Ovary (tissue), 7 donors: ENCODE measurements at regions not wholly inside any gene's neighbourhood (a gene's known extent, or its start where the extent isn't known, plus 50 kb on each side); places are given as distances from the start of the nearest gene placed in this dataset.

Source experiments
- DNase-seq, 5 donors: peaks; one replicate each; pipeline ENCODE4 v3.0.0-alpha.2; 2019 to 2020
- H3K27ac ChIP-seq, 2 donors: fragments of 200-600 bp; one replicate each; pipeline versions ENCODE4 v1.5.1 to v1.8.0; 2019 to 2022
- H3K27me3 ChIP-seq: fragments of 200-600 bp; one replicate; pipeline ENCODE4 v1.8.0; 2022
- H3K36me3 ChIP-seq: fragments of 200-600 bp; sonication (generic); one replicate; pipeline ENCODE4 v1.5.1; 2019
- H3K4me1 ChIP-seq: one replicate; pipeline ENCODE4 v1.8.1; 2013; ENCODE audit warnings: mild to moderate bottlenecking, moderate library complexity; ENCODE audit not compliant: insufficient read depth
- H3K4me3 ChIP-seq: fragments of 200-600 bp; sonication (generic); one replicate; pipeline ENCODE4 v1.5.1; 2017
- H3K9me3 ChIP-seq, 2 donors: fragments of 200-600 bp in 1 of 2; sonication (generic) in 1 of 2; one replicate each; pipeline versions ENCODE4 v1.5.1 to v1.8.1; 2013 to 2019; ENCODE audit warnings: mild to moderate bottlenecking in 1 of 2, moderate library complexity in 1 of 2
- EP300 ChIP-seq: sonication (generic); formaldehyde crosslinking; IDR thresholded peaks from one replicate; pipeline ENCODE4 v1.6.1; 2017; ENCODE audit warnings: antibody characterized with exemption
- POLR2A ChIP-seq: fragments of 450-650 bp; IDR thresholded peaks from one replicate; pipeline ENCODE4 v1.6.1; 2017; ENCODE audit warnings: antibody characterized with exemption, mild to moderate bottlenecking, moderate library complexity
- WGBS, 3 donors: extraction: QIAGEN DNeasy Blood & Tissue Kit in 1 of 3; methylation state at CpG; one replicate each; pipeline versions ENCODE4 v1.1.5 to v1.1.7; 2013 to 2017; 5-methylcytosine and 5-hydroxymethylcytosine counted together
- intact Hi-C, 4 donors: fragments of 100-400 bp; cut with DNase I; formaldehyde crosslinking; loops; one replicate each; pipeline versions ENCODE4 v1.11.0 to v1.15.1; 2022 to 2023
- TF ChIP-seq, protein P1 (sequence below), 3 donors: fragments of 450-650 bp in 2 of 3; fragments of 200-600 bp in 1 of 3; IDR thresholded peaks; one replicate each; pipeline versions ENCODE4 v1.5.1 to v1.8.0; 2016 to 2022; ENCODE audit warnings: antibody characterized with exemption in 3 of 3, mild to moderate bottlenecking in 1 of 3
- donor health status: DM: no; HTN: no; CAD: no; lungs with moderate emphysema.
- donor health status: DM: no; HTN: no; CAD: no.
- donor health status: Bipolar disorder and iron deficiency.
- donor health status: DM: no; HTN: no; CAD: no.
- donor health status: DM: yes; HTN: yes; CAD: no.

DNA sequence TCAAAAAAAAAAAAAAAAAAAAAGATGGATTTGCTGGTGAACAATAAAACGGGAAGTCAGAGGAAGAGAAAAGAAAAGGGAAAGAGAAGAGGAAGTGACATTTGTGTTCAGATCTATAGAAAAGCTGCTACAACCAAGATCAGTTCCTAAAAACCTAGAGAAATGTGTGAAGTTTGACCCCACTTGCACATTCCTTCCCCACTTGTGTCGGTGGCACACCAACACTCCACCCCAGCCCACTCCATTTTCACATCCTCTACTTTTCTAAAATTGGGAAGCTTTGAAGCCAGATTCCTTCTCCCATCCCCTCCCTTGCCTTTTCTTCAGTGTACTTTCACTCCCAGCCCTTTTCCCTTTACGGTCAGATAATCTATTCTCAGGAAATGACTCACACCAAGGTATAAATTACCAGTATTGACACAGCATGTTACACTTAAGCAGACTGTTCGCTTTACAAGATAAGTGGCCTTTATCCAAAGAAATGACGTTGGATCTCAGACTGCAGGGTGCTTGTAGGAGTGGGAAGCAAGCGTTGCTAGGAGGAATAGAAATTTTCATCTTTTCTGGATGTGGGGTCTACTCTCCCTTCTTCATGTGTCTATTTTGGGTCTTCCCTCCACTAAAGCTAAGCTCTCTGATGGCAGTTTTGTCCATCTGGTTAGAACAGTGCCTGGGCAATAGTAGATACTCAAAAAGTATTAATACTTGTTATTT lies 92.5 kb upstream of the ADGRF1 start:
- Histone ChIP-seq H3K4me1 (peaks cover 8% of the 10 kb centered on the region), H3K4me3 (no peak overlapping the region), H3K27ac (no peak overlapping the region), H3K36me3 (no peaks in the 10 kb centered on the region), H3K9me3 (no peaks in the 10 kb centered on the region), H3K27me3 (no peaks in the 10 kb centered on the region)
- 18 to 21% (median 20%) methylated on average over 6 of the region's 6 CpGs for WGBS, 3 donors
- intact Hi-C loops: no loop called here
- no peak for DNase-seq
- TF ChIP-seq EP300 (no peak), POLR2A (no peak)
- TF ChIP-seq, protein P1, sequence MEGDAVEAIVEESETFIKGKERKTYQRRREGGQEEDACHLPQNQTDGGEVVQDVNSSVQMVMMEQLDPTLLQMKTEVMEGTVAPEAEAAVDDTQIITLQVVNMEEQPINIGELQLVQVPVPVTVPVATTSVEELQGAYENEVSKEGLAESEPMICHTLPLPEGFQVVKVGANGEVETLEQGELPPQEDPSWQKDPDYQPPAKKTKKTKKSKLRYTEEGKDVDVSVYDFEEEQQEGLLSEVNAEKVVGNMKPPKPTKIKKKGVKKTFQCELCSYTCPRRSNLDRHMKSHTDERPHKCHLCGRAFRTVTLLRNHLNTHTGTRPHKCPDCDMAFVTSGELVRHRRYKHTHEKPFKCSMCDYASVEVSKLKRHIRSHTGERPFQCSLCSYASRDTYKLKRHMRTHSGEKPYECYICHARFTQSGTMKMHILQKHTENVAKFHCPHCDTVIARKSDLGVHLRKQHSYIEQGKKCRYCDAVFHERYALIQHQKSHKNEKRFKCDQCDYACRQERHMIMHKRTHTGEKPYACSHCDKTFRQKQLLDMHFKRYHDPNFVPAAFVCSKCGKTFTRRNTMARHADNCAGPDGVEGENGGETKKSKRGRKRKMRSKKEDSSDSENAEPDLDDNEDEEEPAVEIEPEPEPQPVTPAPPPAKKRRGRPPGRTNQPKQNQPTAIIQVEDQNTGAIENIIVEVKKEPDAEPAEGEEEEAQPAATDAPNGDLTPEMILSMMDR (IDR thresholded peaks at IDR 0.05): no peak

DNA sequence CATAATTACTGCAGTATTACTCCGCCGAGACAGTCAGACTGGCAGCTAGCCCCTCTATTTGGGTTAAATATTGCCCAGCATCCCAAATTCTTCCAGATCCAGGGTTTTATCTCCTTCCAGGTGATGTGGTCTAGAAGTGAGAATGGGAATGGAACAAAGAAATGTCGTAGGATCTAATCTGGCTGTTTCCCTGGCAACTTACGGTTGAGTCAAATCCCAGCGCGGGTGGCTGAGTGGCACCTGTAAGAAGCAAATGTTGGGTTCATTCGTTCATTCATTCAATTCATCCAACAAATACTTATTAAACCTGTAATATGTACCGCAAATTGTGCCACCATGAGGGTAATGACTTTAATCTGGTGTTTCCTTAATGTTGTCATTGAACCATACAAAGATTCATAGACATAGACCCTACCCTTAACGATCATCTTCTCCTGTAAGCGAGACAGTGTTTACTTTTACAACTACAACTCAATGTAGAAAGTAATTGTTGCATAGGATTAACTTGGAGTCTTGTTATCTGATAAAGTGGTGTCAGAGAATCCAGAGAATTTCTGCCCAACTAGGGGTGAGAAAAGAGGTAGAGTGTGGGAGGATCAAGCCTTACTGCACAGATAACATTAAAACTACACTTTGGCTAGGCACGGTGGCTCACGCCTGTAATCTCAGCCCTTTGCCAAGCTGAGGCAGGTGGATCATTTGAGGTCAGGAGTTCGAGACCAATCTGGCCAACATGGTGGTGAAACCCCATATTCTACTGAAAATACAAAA lies 91.3 kb upstream of the ADGRF1 start:
- DNase-seq: no peak
- intact Hi-C loops: no loop called here
- Histone ChIP-seq H3K27me3 (no peaks in the 10 kb centered on the region), H3K4me1 (peaks cover 11% of the 10 kb centered on the region), H3K27ac (no peak overlapping the region), H3K36me3 (no peaks in the 10 kb centered on the region), H3K9me3 (no peaks in the 10 kb centered on the region), H3K4me3 (no peak overlapping the region)
- TF ChIP-seq POLR2A (no peak), EP300 (no peak)
- TF ChIP-seq, protein P1 (IDR thresholded peaks at IDR 0.05): no peak
- WGBS, 3 donors: 95% methylated on average over 13 of the region's 13 CpGs

GRCh38 chr6:47132724-47133123 lies 90.6 kb upstream of the ADGRF1 start:
- intact Hi-C loops: no loop called here
- WGBS, 3 donors: 91 to 94% (median 94%) methylated on average over 1 of the region's 1 CpG
- no peak for TF ChIP-seq POLR2A
- TF ChIP-seq, protein P1 (IDR thresholded peaks at IDR 0.05): no peak
- TF ChIP-seq EP300: no peak
- no peak overlapping the region for H3K4me3 ChIP-seq
- H3K4me1 ChIP-seq: peaks cover 11% of the 10 kb centered on the region
- H3K27me3 ChIP-seq: no peaks in the 10 kb centered on the region
- no peaks in the 10 kb centered on the region for H3K9me3 ChIP-seq
- no peak for DNase-seq
- no peaks in the 10 kb centered on the region for H3K36me3 ChIP-seq
- no peak overlapping the region for H3K27ac ChIP-seq

DNA sequence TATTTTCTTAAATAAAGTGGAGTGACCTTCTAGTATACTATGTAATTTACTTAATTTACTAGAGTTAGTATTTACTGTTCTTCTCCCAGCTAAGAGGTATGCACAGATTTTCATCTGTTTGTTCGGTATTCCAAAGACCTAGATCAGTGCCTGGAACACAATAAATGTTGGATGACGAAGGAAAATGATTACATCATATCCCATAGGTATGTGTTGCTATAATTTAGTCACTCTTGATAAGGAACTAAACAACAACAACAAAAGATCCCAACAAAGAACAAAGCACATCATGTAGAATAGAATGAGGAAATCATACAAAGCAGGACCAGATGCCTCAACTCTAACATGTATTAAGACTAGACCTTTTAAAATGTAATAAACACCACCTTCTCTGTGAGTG lies 89.6 kb upstream of the ADGRF1 start:
- WGBS, 3 donors: 93 to 97% (median 95%) methylated on average over 2 of the region's 2 CpGs
- Histone ChIP-seq H3K4me1 (peaks cover 11% of the 10 kb centered on the region), H3K9me3 (no peaks in the 10 kb centered on the region), H3K4me3 (no peak overlapping the region), H3K36me3 (no peaks in the 10 kb centered on the region), H3K27me3 (no peaks in the 10 kb centered on the region), H3K27ac (no peak overlapping the region)
- intact Hi-C loops: no loop called here
- DNase-seq: no peak
- TF ChIP-seq POLR2A: no peak
- TF ChIP-seq EP300: no peak
- TF ChIP-seq, protein P1 (IDR thresholded peaks at IDR 0.05): no peak
